ENCODE measurements at regions not wholly inside any gene's neighbourhood (a gene's known extent, or its start where the extent isn't known, plus 50 kb on each side); places are given as distances from the start of the nearest gene placed in this dataset.
"Not testable (repeated sequence)": the region's sequence is repeated elsewhere in the genome, so short reads cannot be mapped to it uniquely, and the experiment has no call there.

- Histone ChIP-seq H3K9me3 (no peaks in the 10 kb centered on the region), H3K27ac (no peak overlapping the region), H3K36me3 (no peaks in the 10 kb centered on the region), H3K27me3 (no peaks in the 10 kb centered on the region), H3K4me1 (ENCODE audit: control insufficient read depth in 1 of 2, insufficient read depth in 1 of 2, low read depth in 1 of 2, low read length in 1 of 2) (peaks cover 8% of the 10 kb centered on the region in 2 experiments), H3K4me3 (ENCODE audit: low read depth in 1 of 2, low read length in 1 of 2) (no peak overlapping the region)
- no peak for TF ChIP-seq CTCF (IDR thresholded peaks at IDR 0.05)
Observed at GRCh38 chr1:81183051-81183450, 617.7 kb upstream of the ADGRL2 start.

- Histone ChIP-seq H3K4me1 (ENCODE audit: control insufficient read depth in 1 of 2, insufficient read depth in 1 of 2, low read depth in 1 of 2, low read length in 1 of 2) (no peaks in the 10 kb centered on the region), H3K27ac (no peak overlapping the region), H3K4me3 (ENCODE audit: low read depth in 1 of 2, low read length in 1 of 2) (no peak overlapping the region), H3K36me3 (no peaks in the 10 kb centered on the region), H3K27me3 (no peaks in the 10 kb centered on the region), H3K9me3 (no peaks in the 10 kb centered on the region)
- no peak for TF ChIP-seq CTCF (IDR thresholded peaks at IDR 0.05)
Observed at GRCh38 chr1:81179242-81179641, 621.5 kb upstream of the ADGRL2 start.

GRCh38 chr1:81178431-81179093 lies 622.2 kb upstream of the ADGRL2 start:
- not testable (repeated sequence) for H3K27me3 ChIP-seq; H3K9me3 ChIP-seq; H3K4me1 ChIP-seq (ENCODE audit: control insufficient read depth in 1 of 2, insufficient read depth in 1 of 2, low read depth in 1 of 2, low read length in 1 of 2); H3K4me3 ChIP-seq (ENCODE audit: low read depth in 1 of 2, low read length in 1 of 2); H3K27ac ChIP-seq; H3K36me3 ChIP-seq

GRCh38 chr1:81174811-81175476 lies 625.8 kb upstream of the ADGRL2 start:
- Histone ChIP-seq H3K27me3 (no peaks in the 10 kb centered on the region), H3K27ac (no peak overlapping the region), H3K9me3 (no peaks in the 10 kb centered on the region), H3K4me1 (ENCODE audit: control insufficient read depth in 1 of 2, insufficient read depth in 1 of 2, low read depth in 1 of 2, low read length in 1 of 2) (no peaks in the 10 kb centered on the region), H3K4me3 (ENCODE audit: low read depth in 1 of 2, low read length in 1 of 2) (no peak overlapping the region), H3K36me3 (no peaks in the 10 kb centered on the region)
- TF ChIP-seq CTCF (IDR thresholded peaks at IDR 0.05): no peak

GRCh38 chr1:81174052-81174451 lies 626.7 kb upstream of the ADGRL2 start:
- TF ChIP-seq CTCF (IDR thresholded peaks at IDR 0.05): no peak
- no peaks in the 10 kb centered on the region for H3K4me1 ChIP-seq (ENCODE audit: control insufficient read depth in 1 of 2, insufficient read depth in 1 of 2, low read depth in 1 of 2, low read length in 1 of 2)
- H3K9me3 ChIP-seq: no peaks in the 10 kb centered on the region
- no peak overlapping the region for H3K27ac ChIP-seq
- no peaks in the 10 kb centered on the region for H3K36me3 ChIP-seq
- H3K27me3 ChIP-seq: no peaks in the 10 kb centered on the region
- no peak overlapping the region for H3K4me3 ChIP-seq (ENCODE audit: low read depth in 1 of 2, low read length in 1 of 2)

- H3K9me3 ChIP-seq: no peaks in the 10 kb centered on the region
- H3K27ac ChIP-seq: no peak overlapping the region
- H3K27me3 ChIP-seq: no peaks in the 10 kb centered on the region
- H3K4me3 ChIP-seq (ENCODE audit: low read depth in 1 of 2, low read length in 1 of 2): no peak overlapping the region
- no peak for TF ChIP-seq CTCF (IDR thresholded peaks at IDR 0.05)
- no peaks in the 10 kb centered on the region for H3K4me1 ChIP-seq (ENCODE audit: control insufficient read depth in 1 of 2, insufficient read depth in 1 of 2, low read depth in 1 of 2, low read length in 1 of 2)
- H3K36me3 ChIP-seq: no peaks in the 10 kb centered on the region
Observed at GRCh38 chr1:81172483-81172882, 628.3 kb upstream of the ADGRL2 start.

All from neutrophil (primary cell).